ENCODE measurements at regions not wholly inside any gene's neighbourhood (a gene's known extent, or its start where the extent isn't known, plus 50 kb on each side); places are given as distances from the start of the nearest gene placed in this dataset.

GRCh38 chr6:121535777-121536176, 100.3 kb downstream of the GJA1 start:
- H3K36me3 Mint-ChIP-seq (ENCODE audit: low read depth) = no peaks in the 10 kb centered on the region
- no peaks in the 10 kb centered on the region for H3K9me3 Mint-ChIP-seq
- H3K4me3 Mint-ChIP-seq = no peak overlapping the region
- H3K27me3 Mint-ChIP-seq (ENCODE audit: low read depth, poor library complexity) = no peaks in the 10 kb centered on the region
- H3K4me1 Mint-ChIP-seq = peaks cover 29% of the 10 kb centered on the region
- TF ChIP-seq CTCF (IDR thresholded peaks at IDR 0.05) = no peak
- DNase-seq = no peak
- H3K27ac Mint-ChIP-seq = no peak overlapping the region

- no peaks in the 10 kb centered on the region for H3K9me3 Mint-ChIP-seq
- H3K4me1 Mint-ChIP-seq = peaks cover 29% of the 10 kb centered on the region
- no peak overlapping the region for H3K27ac Mint-ChIP-seq
- no peaks in the 10 kb centered on the region for H3K27me3 Mint-ChIP-seq (ENCODE audit: low read depth, poor library complexity)
- no peak for DNase-seq
- TF ChIP-seq CTCF (IDR thresholded peaks at IDR 0.05) = no peak
- no peaks in the 10 kb centered on the region for H3K36me3 Mint-ChIP-seq (ENCODE audit: low read depth)
- H3K4me3 Mint-ChIP-seq = no peak overlapping the region
These were observed 100.9 kb downstream of the GJA1 start for GRCh38 chr6:121536345-121536744.

- Mint-ChIP-seq H3K9me3 (no peaks in the 10 kb centered on the region), H3K4me1 (peaks cover 1% of the 10 kb centered on the region), H3K36me3 (ENCODE audit: low read depth) (no peaks in the 10 kb centered on the region), H3K4me3 (no peak overlapping the region), H3K27ac (no peak overlapping the region), H3K27me3 (ENCODE audit: low read depth, poor library complexity) (no peaks in the 10 kb centered on the region)
- no peak for DNase-seq
- no peak for TF ChIP-seq CTCF (IDR thresholded peaks at IDR 0.05)
These were observed 104.0 kb downstream of the GJA1 start for GRCh38 chr6:121539439-121539838.

- TF ChIP-seq CTCF (IDR thresholded peaks at IDR 0.05) = no peak
- H3K9me3 Mint-ChIP-seq = no peaks in the 10 kb centered on the region
- no peak overlapping the region for H3K27ac Mint-ChIP-seq
- no peak overlapping the region for H3K4me3 Mint-ChIP-seq
- no peaks in the 10 kb centered on the region for H3K4me1 Mint-ChIP-seq
- H3K36me3 Mint-ChIP-seq (ENCODE audit: low read depth) = no peaks in the 10 kb centered on the region
- no peaks in the 10 kb centered on the region for H3K27me3 Mint-ChIP-seq (ENCODE audit: low read depth, poor library complexity)
- no peak for DNase-seq
These were observed 104.8 kb downstream of the GJA1 start for GRCh38 chr6:121540210-121540609.

GRCh38 chr6:121544691-121545090, 109.2 kb downstream of the GJA1 start:
- H3K36me3 Mint-ChIP-seq (ENCODE audit: low read depth) = no peaks in the 10 kb centered on the region
- no peak for TF ChIP-seq CTCF (IDR thresholded peaks at IDR 0.05)
- DNase-seq = no peak
- H3K4me3 Mint-ChIP-seq = no peak overlapping the region
- H3K27me3 Mint-ChIP-seq (ENCODE audit: low read depth, poor library complexity) = no peaks in the 10 kb centered on the region
- no peak overlapping the region for H3K27ac Mint-ChIP-seq
- no peaks in the 10 kb centered on the region for H3K4me1 Mint-ChIP-seq
- H3K9me3 Mint-ChIP-seq = no peaks in the 10 kb centered on the region

- Mint-ChIP-seq H3K4me3 (no peak overlapping the region), H3K27me3 (ENCODE audit: low read depth, poor library complexity) (no peaks in the 10 kb centered on the region), H3K36me3 (ENCODE audit: low read depth) (no peaks in the 10 kb centered on the region), H3K9me3 (no peaks in the 10 kb centered on the region), H3K4me1 (no peaks in the 10 kb centered on the region), H3K27ac (no peak overlapping the region)
- DNase-seq = no peak
- no peak for TF ChIP-seq CTCF (IDR thresholded peaks at IDR 0.05)
These were observed 112.7 kb downstream of the GJA1 start for GRCh38 chr6:121548131-121548530.

Data from nephron progenitor cell (in vitro differentiated cells).